Esophagus squamous epithelium (tissue), 5 donors: ENCODE measurements at regions not wholly inside any gene's neighbourhood (a gene's known extent, or its start where the extent isn't known, plus 50 kb on each side); places are given as distances from the start of the nearest gene placed in this dataset.

Source experiments
- DNase-seq: peaks from one replicate; lab custom pipeline; 2025; lab: John Stamatoyannopoulos, UW
- H3K27ac ChIP-seq, 4 donors: fragments of 200-600 bp; sonication (generic); one replicate each; pipeline ENCODE4 v1.5.1; 2016 to 2019; ENCODE audit warnings: mild to moderate bottlenecking in 1 of 4
- H3K27me3 ChIP-seq, 4 donors: fragments of 200-600 bp; sonication (generic); 1 replicate in 3 of 4; 2 replicates in 1 of 4; pipeline versions ENCODE4 v1.5.1 to v1.6.0; 2017 to 2021; ENCODE audit warnings: antibody characterized with exemption in 1 of 4
- H3K36me3 ChIP-seq, 3 donors: fragments of 200-600 bp; sonication (generic); one replicate each; pipeline ENCODE4 v1.5.1; 2016 to 2019
- H3K4me1 ChIP-seq, 3 donors: fragments of 200-600 bp; sonication (generic); one replicate each; pipeline ENCODE4 v1.5.1; 2017 to 2019
- H3K4me3 ChIP-seq, 4 donors: fragments of 200-600 bp; sonication (generic); 1 replicate in 3 of 4; 2 replicates in 1 of 4; pipeline ENCODE4 v1.5.1; 2016 to 2019; ENCODE audit warnings: mild to moderate bottlenecking in 2 of 4, moderate library complexity in 1 of 4
- H3K9me3 ChIP-seq, 3 donors: fragments of 200-600 bp; sonication (generic); one replicate each; pipeline ENCODE4 v1.5.1; 2016 to 2019
- POLR2A ChIP-seq, 4 donors: fragments of 450-650 bp; IDR thresholded peaks; one replicate each; pipeline ENCODE4 v1.6.1; 2017; ENCODE audit warnings: antibody characterized with exemption in 4 of 4, mild to moderate bottlenecking in 4 of 4, moderate library complexity in 3 of 4
- WGBS, 2 donors: methylation state at CpG; one replicate each; pipeline ENCODE4 v1.1.5; 2018; 5-methylcytosine and 5-hydroxymethylcytosine counted together
- intact Hi-C: fragments of 100-400 bp; cut with DNase I; formaldehyde crosslinking; loops from one replicate; pipeline ENCODE4 v1.15.0; 2022
- TF ChIP-seq, protein P1 (sequence below), 6 experiments: fragments of 450-650 bp in 4 of 6; fragments of 200-600 bp in 2 of 6; sonication (generic) in 2 of 6; IDR thresholded peaks; one replicate each; pipeline ENCODE4 v1.5.1; 2016 to 2019; ENCODE audit warnings: antibody characterized with exemption in 6 of 6, mild to moderate bottlenecking in 4 of 6, moderate library complexity in 4 of 6
- donor health status: DM: yes; HTN: yes; CAD: no.

DNA sequence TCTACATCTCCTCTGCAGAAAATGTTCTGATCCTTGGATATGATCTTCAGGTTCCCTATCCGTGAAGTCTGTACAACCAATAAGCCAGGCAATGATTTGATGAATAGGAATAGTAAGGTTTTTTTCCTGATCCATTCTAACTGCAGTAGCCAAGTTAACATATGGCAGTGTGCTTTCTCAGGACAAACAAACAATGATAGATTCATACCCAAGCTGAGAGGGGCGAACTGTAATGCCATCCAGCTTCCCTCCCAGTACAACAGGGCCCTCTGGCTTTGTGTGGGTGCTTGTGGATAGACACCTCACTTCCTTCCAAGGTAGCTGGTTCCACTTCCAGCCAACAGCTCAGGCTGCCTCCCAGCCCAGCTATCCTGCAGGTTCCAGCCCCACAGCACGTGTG, 359.2 kb downstream of the CDH26 start:
- TF ChIP-seq POLR2A (IDR thresholded peaks at IDR 0.05) = no peak
- TF ChIP-seq, protein P1, sequence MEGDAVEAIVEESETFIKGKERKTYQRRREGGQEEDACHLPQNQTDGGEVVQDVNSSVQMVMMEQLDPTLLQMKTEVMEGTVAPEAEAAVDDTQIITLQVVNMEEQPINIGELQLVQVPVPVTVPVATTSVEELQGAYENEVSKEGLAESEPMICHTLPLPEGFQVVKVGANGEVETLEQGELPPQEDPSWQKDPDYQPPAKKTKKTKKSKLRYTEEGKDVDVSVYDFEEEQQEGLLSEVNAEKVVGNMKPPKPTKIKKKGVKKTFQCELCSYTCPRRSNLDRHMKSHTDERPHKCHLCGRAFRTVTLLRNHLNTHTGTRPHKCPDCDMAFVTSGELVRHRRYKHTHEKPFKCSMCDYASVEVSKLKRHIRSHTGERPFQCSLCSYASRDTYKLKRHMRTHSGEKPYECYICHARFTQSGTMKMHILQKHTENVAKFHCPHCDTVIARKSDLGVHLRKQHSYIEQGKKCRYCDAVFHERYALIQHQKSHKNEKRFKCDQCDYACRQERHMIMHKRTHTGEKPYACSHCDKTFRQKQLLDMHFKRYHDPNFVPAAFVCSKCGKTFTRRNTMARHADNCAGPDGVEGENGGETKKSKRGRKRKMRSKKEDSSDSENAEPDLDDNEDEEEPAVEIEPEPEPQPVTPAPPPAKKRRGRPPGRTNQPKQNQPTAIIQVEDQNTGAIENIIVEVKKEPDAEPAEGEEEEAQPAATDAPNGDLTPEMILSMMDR (IDR thresholded peaks at IDR 0.05) = no peak
- Histone ChIP-seq H3K4me3 (no peak overlapping the region), H3K36me3 (no peaks in the 10 kb centered on the region), H3K27ac (no peak overlapping the region), H3K27me3 (no peaks in the 10 kb centered on the region), H3K9me3 (no peaks in the 10 kb centered on the region), H3K4me1 (no peaks in the 10 kb centered on the region)
- WGBS, 2 donors = 65 to 68% methylated on average over 2 to 3 of the region's 3 CpGs
- intact Hi-C loops = no loop called here
- no peak for DNase-seq

DNA sequence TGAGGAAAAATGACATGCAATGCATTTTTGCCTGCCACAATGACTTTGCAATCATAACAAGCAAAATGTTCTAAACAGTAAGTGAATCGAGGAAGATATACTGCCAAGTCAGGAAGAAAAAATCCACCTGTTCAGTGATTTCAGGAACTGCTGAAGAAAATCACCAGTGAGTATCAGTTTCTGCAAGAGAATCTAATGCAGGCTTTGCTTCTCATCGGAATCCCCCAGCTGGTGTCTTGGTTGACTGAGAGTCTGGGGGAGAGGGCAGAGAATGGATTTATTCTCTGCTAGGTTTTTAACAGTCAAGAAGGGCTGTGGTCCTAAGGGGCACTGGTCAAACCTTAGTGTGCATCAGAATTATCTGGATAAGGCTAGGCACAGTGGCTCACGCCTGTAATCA, 363.4 kb downstream of the CDH26 start:
- intact Hi-C loops = no loop called here
- H3K27me3 ChIP-seq = no peaks in the 10 kb centered on the region
- no peaks in the 10 kb centered on the region for H3K4me1 ChIP-seq
- no peaks in the 10 kb centered on the region for H3K9me3 ChIP-seq
- H3K27ac ChIP-seq = no peak overlapping the region
- H3K4me3 ChIP-seq = no peak overlapping the region
- TF ChIP-seq POLR2A (IDR thresholded peaks at IDR 0.05) = no peak
- TF ChIP-seq, protein P1 (IDR thresholded peaks at IDR 0.05) = no peak
- H3K36me3 ChIP-seq = no peaks in the 10 kb centered on the region
- 41 to 68% methylated on average over 3 of the region's 3 CpGs for WGBS, 2 donors
- no peak for DNase-seq

DNA sequence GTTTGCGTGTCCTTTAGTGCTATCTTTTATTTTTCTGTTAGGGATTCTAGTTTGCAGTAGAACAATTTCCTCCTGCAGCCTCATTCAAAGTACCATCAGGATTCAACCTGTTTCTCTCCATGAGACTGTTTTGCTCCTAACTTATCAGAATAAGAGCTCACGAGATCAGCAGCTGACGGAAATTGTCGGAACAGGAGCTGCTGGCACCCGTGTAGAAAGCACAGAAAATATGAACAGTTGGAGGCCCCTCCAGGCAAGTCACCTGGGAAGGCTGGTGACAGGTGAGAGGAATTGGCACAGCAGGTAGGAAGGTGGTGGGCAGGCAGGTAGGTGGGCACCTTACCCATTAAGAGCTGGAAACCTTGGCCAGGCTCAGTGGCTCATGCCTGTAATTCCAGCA, 368.6 kb downstream of the CDH26 start:
- no peak for DNase-seq
- H3K27me3 ChIP-seq = no peaks in the 10 kb centered on the region
- intact Hi-C loops = no loop called here
- H3K27ac ChIP-seq = no peak overlapping the region
- WGBS, 2 donors = 83 to 86% methylated on average over 5 of the region's 5 CpGs
- H3K4me1 ChIP-seq = no peaks in the 10 kb centered on the region
- H3K4me3 ChIP-seq = no peak overlapping the region
- no peaks in the 10 kb centered on the region for H3K9me3 ChIP-seq
- H3K36me3 ChIP-seq = no peaks in the 10 kb centered on the region
- no peak for TF ChIP-seq POLR2A (IDR thresholded peaks at IDR 0.05)
- TF ChIP-seq, protein P1 (IDR thresholded peaks at IDR 0.05) = no peak

DNA sequence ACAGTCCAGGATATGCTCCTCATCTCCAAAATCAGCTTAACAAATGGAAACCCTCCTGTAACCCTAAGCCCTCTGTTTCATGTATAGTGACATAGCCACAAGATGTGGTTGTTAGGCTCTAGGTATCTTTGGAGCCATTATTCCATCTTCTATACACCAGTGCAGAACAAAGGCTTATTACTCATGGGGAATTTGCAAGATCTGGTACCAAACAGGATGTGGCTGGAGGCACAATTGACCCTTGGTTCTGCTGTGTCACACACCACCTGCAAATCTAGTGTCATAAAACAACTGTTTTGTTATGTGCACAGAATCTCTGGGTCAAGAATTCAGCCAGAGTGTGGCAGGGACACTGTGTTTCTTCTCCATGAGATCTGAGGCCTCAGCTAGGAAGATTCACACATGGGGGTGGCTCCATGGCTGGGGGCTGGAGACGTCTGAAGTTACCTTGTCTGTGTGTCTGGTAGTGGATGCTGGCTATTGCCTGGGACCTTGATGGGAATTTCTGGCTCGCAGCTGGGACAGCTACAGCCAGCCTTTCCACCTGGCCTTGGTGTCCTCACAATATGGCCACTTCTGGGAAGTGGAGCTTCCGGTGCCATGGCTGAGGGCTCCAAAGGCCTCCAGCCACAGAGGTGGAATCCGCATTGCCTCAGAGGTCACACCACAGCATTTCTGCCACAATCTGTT, 369.9 kb downstream of the CDH26 start:
- WGBS, 2 donors = 68 to 89% methylated on average over 3 to 4 of the region's 4 CpGs
- intact Hi-C loops = no loop called here
- Histone ChIP-seq H3K36me3 (no peaks in the 10 kb centered on the region), H3K4me1 (no peaks in the 10 kb centered on the region), H3K27ac (no peak overlapping the region), H3K27me3 (no peaks in the 10 kb centered on the region), H3K4me3 (no peak overlapping the region), H3K9me3 (no peaks in the 10 kb centered on the region)
- TF ChIP-seq, protein P1 (IDR thresholded peaks at IDR 0.05) = no peak
- TF ChIP-seq POLR2A (IDR thresholded peaks at IDR 0.05) = no peak
- no peak for DNase-seq

DNA sequence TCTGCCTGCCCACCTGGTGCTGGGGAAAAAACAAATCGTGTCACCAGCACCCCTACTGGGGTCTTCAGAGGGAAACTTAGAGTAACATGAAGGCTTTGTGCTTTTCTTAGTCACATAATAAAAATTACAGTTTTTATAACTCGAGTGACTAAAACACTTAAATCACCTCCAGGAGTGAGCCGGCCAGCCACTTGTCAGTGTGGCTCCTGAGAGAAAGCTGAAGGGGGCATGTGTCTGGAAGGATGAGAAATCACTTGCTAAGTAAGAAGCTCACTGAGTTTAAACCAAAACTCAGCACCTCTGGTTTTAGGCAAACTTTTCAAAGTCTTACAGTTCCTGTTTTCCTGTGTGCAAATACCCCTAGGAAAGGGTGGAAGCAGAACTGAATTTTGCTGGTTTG, 372.2 kb downstream of the CDH26 start:
- TF ChIP-seq, protein P1 (IDR thresholded peaks at IDR 0.05) = no peak
- TF ChIP-seq POLR2A (IDR thresholded peaks at IDR 0.05) = no peak
- no peak overlapping the region for H3K27ac ChIP-seq
- no peaks in the 10 kb centered on the region for H3K9me3 ChIP-seq
- DNase-seq = no peak
- H3K36me3 ChIP-seq = no peaks in the 10 kb centered on the region
- intact Hi-C loops = no loop called here
- H3K4me3 ChIP-seq = no peak overlapping the region
- 20 to 35% methylated on average over 3 of the region's 3 CpGs for WGBS, 2 donors
- H3K4me1 ChIP-seq = no peaks in the 10 kb centered on the region
- no peaks in the 10 kb centered on the region for H3K27me3 ChIP-seq
